Hepatocyte (in vitro differentiated cells): ENCODE measurements at regions not wholly inside any gene's neighbourhood (a gene's known extent, or its start where the extent isn't known, plus 50 kb on each side); places are given as distances from the start of the nearest gene placed in this dataset.

Source experiments
- DNase-seq: peaks from one replicate; pipeline ENCODE4 v3.0.0-alpha.2; 2016; ENCODE audit warnings: low spot score
- H2AFZ ChIP-seq: fragments of 200-600 bp; sonication (generic); 2 replicates; pipeline ENCODE4 v1.6.0; 2016; ENCODE audit warnings: antibody characterized with exemption, mild to moderate bottlenecking
- H3K27ac ChIP-seq: fragments of 200-600 bp; sonication (generic); 2 replicates; pipeline ENCODE4 v1.5.1; 2016; ENCODE audit warnings: mild to moderate bottlenecking
- H3K27me3 ChIP-seq: fragments of 200-600 bp; sonication (generic); 2 replicates; pipeline ENCODE4 v1.6.1; 2016
- H3K36me3 ChIP-seq: fragments of 200-600 bp; sonication (generic); replicated peaks from 2 replicates; pipeline ENCODE4 v1.5.1; 2016; ENCODE audit warnings: low read depth; ENCODE audit not compliant: insufficient read depth
- H3K4me1 ChIP-seq: fragments of 200-600 bp; sonication (generic); 2 replicates; pipeline ENCODE4 v1.5.1; 2016; ENCODE audit warnings: mild to moderate bottlenecking, moderate library complexity; ENCODE audit not compliant: insufficient read depth
- H3K4me2 ChIP-seq: fragments of 200-600 bp; sonication (generic); 2 replicates; pipeline ENCODE4 v1.6.0; 2016
- H3K4me3 ChIP-seq: fragments of 200-600 bp; sonication (generic); 2 replicates; pipeline ENCODE4 v1.5.1; 2016; ENCODE audit warnings: mild to moderate bottlenecking
- H3K79me2 ChIP-seq: fragments of 200-600 bp; sonication (generic); 2 replicates; pipeline ENCODE4 v1.6.0; 2017; ENCODE audit warnings: mild to moderate bottlenecking
- H3K9me2 ChIP-seq: fragments of 200-600 bp; sonication (generic); replicated peaks from 2 replicates; pipeline ENCODE4 v1.6.0; 2017; ENCODE audit warnings: mild to moderate bottlenecking; ENCODE audit not compliant: insufficient read depth
- H3K9me3 ChIP-seq: fragments of 200-600 bp; sonication (generic); 2 replicates; pipeline ENCODE4 v1.5.1; 2016; ENCODE audit warnings: low read depth, mild to moderate bottlenecking
- H4K20me1 ChIP-seq: fragments of 200-600 bp; sonication (generic); 2 replicates; pipeline ENCODE4 v1.6.0; 2016; ENCODE audit warnings: mild to moderate bottlenecking; ENCODE audit not compliant: insufficient read depth, poor library complexity, severe bottlenecking
- EZH2 ChIP-seq: fragments of 200-600 bp; sonication (generic); IDR thresholded peaks from 2 replicates; pipeline ENCODE4 v1.6.1; 2016; ENCODE audit warnings: antibody characterized with exemption, mild to moderate bottlenecking, borderline replicate concordance
- EZH2phosphoT487 ChIP-seq: fragments of 200-600 bp; sonication (generic); IDR thresholded peaks from one replicate; pipeline ENCODE4 v1.6.1; 2018; ENCODE audit warnings: antibody characterized with exemption, mild to moderate bottlenecking, low read depth, moderate library complexity; ENCODE audit not compliant: unreplicated experiment, severe bottlenecking
- WGBS: methylation state at CpG from one replicate; pipeline ENCODE4 v1.1.6; 2016; ENCODE audit warnings: low lambda C conversion rate; ENCODE audit errors: missing lambda C conversion rate; 5-methylcytosine and 5-hydroxymethylcytosine counted together
- TF ChIP-seq, protein P1 (sequence below): fragments of 200-600 bp; sonication (generic); IDR thresholded peaks from 2 replicates; pipeline ENCODE4 v1.5.1; 2016; ENCODE audit warnings: antibody characterized with exemption, mild to moderate bottlenecking; ENCODE audit not compliant: poor library complexity

DNA sequence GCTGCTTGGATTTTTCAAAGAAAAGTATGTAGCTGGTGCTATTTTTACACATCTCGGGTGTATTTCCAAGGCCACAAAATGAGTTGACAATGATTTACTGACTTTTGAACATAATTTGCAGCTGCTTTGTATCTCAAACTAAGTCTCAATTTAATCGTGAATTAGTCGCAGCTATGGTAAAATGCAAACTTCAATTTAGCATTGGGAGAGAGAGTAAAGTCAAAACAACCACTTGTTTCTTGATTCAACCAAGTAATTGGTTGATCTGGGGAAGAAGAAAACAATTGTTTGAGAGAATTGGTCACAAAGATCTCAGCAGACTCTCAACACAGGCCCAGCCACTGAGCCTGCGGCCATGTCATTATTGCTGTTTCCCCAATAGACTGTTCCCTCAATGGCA, 75.0 kb upstream of the DYRK2 start:
- Histone ChIP-seq H3K9me2 (no peaks in the 10 kb centered on the region), H2AFZ (no peak overlapping the region), H3K9me3 (no peaks in the 10 kb centered on the region), H3K4me1 (no peaks in the 10 kb centered on the region), H3K4me2 (no peak overlapping the region), H3K4me3 (no peak overlapping the region), H3K79me2 (no peaks in the 10 kb centered on the region), H3K27ac (no peak overlapping the region), H4K20me1 (no peaks in the 10 kb centered on the region), H3K27me3 (no peaks in the 10 kb centered on the region), H3K36me3 (no peaks in the 10 kb centered on the region)
- 88% methylated on average over 4 of the region's 4 CpGs for WGBS
- TF ChIP-seq EZH2 = no peak
- no peak for TF ChIP-seq EZH2phosphoT487
- TF ChIP-seq, protein P1, sequence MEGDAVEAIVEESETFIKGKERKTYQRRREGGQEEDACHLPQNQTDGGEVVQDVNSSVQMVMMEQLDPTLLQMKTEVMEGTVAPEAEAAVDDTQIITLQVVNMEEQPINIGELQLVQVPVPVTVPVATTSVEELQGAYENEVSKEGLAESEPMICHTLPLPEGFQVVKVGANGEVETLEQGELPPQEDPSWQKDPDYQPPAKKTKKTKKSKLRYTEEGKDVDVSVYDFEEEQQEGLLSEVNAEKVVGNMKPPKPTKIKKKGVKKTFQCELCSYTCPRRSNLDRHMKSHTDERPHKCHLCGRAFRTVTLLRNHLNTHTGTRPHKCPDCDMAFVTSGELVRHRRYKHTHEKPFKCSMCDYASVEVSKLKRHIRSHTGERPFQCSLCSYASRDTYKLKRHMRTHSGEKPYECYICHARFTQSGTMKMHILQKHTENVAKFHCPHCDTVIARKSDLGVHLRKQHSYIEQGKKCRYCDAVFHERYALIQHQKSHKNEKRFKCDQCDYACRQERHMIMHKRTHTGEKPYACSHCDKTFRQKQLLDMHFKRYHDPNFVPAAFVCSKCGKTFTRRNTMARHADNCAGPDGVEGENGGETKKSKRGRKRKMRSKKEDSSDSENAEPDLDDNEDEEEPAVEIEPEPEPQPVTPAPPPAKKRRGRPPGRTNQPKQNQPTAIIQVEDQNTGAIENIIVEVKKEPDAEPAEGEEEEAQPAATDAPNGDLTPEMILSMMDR = no peak
- DNase-seq = no peak

DNA sequence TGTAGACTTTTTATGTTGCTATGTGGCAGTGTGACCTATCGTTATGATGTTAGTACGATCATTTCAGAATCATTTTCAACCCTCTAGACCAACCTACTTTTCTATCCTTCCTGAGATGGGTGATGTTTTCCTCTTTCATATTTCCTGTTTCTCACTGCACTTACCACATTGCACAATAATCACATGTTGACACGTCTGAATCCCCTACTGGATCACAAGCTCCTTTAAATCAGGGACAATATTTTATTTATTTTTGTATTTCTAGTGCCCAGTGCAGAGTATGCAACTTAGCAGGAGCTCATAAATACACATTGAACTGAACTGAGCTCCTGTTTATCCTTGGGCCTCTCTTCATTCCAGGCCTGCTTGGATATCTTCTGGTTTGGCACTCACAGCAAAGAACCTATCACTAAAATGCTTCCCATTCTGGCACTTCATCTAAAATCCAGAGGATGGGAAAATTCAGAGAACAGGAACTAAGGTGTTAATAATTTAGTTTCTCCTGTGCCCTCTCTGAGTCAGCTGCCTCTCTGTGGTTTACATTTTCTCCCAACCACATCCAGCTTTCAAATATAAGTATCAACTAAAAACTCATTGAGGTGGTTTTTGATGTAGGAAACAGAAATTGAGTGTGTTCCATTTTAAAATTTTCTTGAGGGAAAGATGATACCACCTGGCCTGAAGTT, 69.4 kb upstream of the DYRK2 start:
- H3K27ac ChIP-seq = no peak overlapping the region
- no peak overlapping the region for H3K4me2 ChIP-seq

DNA sequence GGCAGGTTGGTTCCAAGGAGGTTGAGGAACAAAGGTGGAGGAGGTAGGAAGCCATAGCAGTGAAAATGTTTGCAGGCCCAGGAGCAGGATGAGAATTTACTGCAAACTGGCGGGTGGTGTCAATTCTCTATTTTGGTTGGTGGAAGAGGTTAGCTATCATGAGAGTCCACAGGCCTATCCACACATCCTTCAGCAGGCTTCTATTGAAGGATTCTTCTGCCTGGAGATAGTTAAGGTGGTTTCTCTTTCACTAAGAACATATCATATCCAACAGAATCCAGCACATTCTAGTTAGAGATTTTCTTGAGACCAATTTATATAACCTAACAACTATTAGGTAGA, 68.9 kb upstream of the DYRK2 start:
- H3K9me2 ChIP-seq = no peaks in the 10 kb centered on the region
- no peak overlapping the region for H3K4me3 ChIP-seq
- no peak overlapping the region for H3K27ac ChIP-seq
- no peaks in the 10 kb centered on the region for H3K4me1 ChIP-seq
- no peak for DNase-seq
- H3K36me3 ChIP-seq = no peaks in the 10 kb centered on the region
- H2AFZ ChIP-seq = no peak overlapping the region
- H3K4me2 ChIP-seq = no peak overlapping the region
- no peaks in the 10 kb centered on the region for H4K20me1 ChIP-seq
- WGBS = 89% methylated on average over 1 of the region's 1 CpG
- no peaks in the 10 kb centered on the region for H3K79me2 ChIP-seq
- H3K9me3 ChIP-seq = no peaks in the 10 kb centered on the region
- H3K27me3 ChIP-seq = no peaks in the 10 kb centered on the region
- TF ChIP-seq EZH2 (no peak), EZH2phosphoT487 (no peak)
- TF ChIP-seq, protein P1 = no peak

More for the DNA sequence above, 69.4 kb upstream of the DYRK2 start:
- Histone ChIP-seq H3K4me3 (no peak overlapping the region), H3K9me3 (no peaks in the 10 kb centered on the region), H3K9me2 (no peaks in the 10 kb centered on the region), H3K36me3 (no peaks in the 10 kb centered on the region), H4K20me1 (no peaks in the 10 kb centered on the region), H2AFZ (no peak overlapping the region), H3K79me2 (no peaks in the 10 kb centered on the region), H3K4me1 (no peaks in the 10 kb centered on the region), H3K27me3 (no peaks in the 10 kb centered on the region)
- 89% methylated on average over 3 of the region's 3 CpGs for WGBS
- DNase-seq = no peak
- TF ChIP-seq EZH2phosphoT487 (no peak), EZH2 (no peak)
- TF ChIP-seq, protein P1 = no peak
